Panc1 (cell line): ENCODE measurements at regions not wholly inside any gene's neighbourhood (a gene's known extent, or its start where the extent isn't known, plus 50 kb on each side); places are given as distances from the start of the nearest gene placed in this dataset.

Source experiments
- POLR2AphosphoS5 ChIP-seq: IDR thresholded peaks from 2 replicates; pipeline ENCODE4 v1.6.1; 2012; ENCODE audit warnings: mild to moderate bottlenecking, low read depth, low read length, moderate library complexity
- SIN3A ChIP-seq: IDR thresholded peaks from 2 replicates; pipeline ENCODE4 v1.6.1; 2012; ENCODE audit warnings: low read depth, mild to moderate bottlenecking, low read length, moderate library complexity, borderline replicate concordance; ENCODE audit not compliant: insufficient read depth
- TF ChIP-seq, protein P1 (sequence below): fragments of 450-650 bp; IDR thresholded peaks from 2 replicates; pipeline ENCODE4 v1.5.1; 2017; ENCODE audit warnings: mild to moderate bottlenecking

DNA sequence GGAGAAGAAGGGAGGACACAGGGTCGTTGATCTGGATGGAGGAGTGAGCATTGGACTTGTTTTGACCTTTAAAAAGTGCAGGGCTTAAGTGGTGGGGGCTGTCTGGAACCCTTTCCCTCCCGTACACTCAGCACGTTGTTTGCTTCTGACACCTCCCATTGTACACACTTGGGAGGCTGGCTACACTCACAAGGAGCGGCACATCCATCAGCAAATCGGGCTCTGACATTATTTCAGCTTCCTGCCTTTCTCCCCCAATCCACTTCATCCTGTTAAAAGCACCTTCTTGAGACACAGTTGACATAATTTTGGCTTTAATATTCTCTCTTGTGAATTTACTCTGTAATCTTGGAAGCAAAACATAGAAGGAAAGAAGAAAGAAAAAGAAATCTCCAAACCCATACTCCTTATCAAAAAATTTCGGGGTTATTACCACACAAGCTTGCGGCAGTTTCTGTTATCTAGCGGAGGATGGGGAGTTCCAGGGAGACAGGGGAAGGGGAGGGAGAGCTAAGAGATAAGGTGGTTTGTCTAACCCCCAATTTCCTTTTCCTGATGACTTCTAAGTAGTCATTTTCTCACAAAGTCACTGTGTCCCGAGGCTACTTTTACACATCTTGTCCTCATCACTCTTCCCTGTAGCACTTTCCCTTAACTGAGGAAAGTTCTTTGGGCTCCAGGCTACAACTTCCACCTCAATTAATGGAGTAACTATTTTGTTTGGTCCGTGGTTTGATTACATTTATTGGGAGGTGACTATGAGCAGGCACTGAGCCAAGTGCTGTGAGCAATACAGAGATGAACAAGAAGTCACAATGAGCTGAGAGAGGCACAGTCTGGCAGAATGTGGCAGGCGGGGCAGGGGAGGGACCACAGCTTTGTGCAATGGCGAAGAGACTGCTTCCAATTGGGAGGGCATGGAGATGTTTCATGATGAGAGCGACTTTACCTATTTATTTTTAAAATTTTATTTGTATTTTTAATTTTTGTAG lies 240.1 kb upstream of the MEX3C start:
- TF ChIP-seq SIN3A (no peak), POLR2AphosphoS5 (no peak)
- TF ChIP-seq, protein P1, sequence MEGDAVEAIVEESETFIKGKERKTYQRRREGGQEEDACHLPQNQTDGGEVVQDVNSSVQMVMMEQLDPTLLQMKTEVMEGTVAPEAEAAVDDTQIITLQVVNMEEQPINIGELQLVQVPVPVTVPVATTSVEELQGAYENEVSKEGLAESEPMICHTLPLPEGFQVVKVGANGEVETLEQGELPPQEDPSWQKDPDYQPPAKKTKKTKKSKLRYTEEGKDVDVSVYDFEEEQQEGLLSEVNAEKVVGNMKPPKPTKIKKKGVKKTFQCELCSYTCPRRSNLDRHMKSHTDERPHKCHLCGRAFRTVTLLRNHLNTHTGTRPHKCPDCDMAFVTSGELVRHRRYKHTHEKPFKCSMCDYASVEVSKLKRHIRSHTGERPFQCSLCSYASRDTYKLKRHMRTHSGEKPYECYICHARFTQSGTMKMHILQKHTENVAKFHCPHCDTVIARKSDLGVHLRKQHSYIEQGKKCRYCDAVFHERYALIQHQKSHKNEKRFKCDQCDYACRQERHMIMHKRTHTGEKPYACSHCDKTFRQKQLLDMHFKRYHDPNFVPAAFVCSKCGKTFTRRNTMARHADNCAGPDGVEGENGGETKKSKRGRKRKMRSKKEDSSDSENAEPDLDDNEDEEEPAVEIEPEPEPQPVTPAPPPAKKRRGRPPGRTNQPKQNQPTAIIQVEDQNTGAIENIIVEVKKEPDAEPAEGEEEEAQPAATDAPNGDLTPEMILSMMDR, result no peak
